Stimulated activated CD4-positive, alpha-beta T cell treated with anti-CD3 and anti-CD28 coated beads, TNF-alpha, amount 100 ng/mL, for 4 hours (primary cell): ENCODE measurements at regions not wholly inside any gene's neighbourhood (a gene's known extent, or its start where the extent isn't known, plus 50 kb on each side); places are given as distances from the start of the nearest gene placed in this dataset.
"Not testable (repeated sequence)": the region's sequence is repeated elsewhere in the genome, so short reads cannot be mapped to it uniquely, and the experiment has no call there.

Experiments
- DNase-seq, 3 experiments: peaks; one replicate each; pipeline ENCODE4 v3.0.0-alpha.2; 2020; ENCODE audit warnings: low read depth in 3 of 3

GRCh38 chr3:94500146-94500545 is 437.3 kb downstream of the NSUN3 start:
- DNase-seq = no peak

GRCh38 chr3:94507354-94507753 is 444.5 kb downstream of the NSUN3 start:
- DNase-seq = not testable (repeated sequence)

- no peak for DNase-seq
These were observed 450.0 kb downstream of the NSUN3 start for GRCh38 chr3:94512876-94513275.

DNA sequence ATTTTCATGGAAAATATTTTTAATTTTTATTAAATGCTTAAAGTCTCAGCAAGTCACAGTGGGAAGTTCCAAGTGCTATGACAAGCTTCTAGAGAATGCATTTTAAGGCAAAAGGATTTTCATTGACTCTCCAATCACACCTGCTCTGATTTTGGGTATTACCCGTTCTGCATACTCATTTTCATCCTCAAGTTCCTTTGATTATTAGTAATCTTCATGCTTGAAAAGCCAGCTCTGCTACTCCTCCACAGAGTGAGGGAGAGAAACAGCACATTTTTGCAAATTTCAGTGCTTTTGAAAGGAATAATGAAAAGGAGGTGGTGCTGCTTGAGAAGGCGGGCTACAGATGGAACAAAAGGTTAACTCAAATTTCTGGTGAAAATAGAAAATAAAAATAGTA is 450.7 kb downstream of the NSUN3 start:
- no peak for DNase-seq

GRCh38 chr3:94515983-94516382 is 453.1 kb downstream of the NSUN3 start:
- DNase-seq = no peak

- DNase-seq = no peak
These were observed 457.5 kb downstream of the NSUN3 start for GRCh38 chr3:94520364-94520763.

- no peak for DNase-seq
These were observed 459.6 kb downstream of the NSUN3 start for GRCh38 chr3:94522488-94522887.

GRCh38 chr3:94524102-94524919 is 461.4 kb downstream of the NSUN3 start:
- DNase-seq = no peak

DNA sequence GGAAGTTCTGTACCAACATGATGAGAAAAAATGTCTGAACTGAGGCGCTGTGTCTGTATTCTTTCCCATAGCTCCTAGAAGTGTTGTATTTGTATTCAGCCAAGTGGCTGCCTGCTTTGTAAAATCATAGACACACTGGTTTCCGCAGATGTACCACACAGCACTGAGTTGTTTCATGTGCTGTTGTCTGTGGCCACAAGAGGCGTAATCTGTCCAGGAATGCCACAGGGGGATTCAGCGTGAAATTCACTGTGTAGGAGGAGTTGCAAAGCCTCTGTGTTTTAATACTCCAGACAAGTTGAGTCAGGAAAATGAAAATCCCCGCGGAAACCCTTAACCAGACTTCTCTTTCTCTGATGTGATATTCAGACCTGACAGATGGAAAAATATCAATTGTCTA is 462.2 kb downstream of the NSUN3 start:
- no peak for DNase-seq

- DNase-seq = no peak
These were observed 467.0 kb downstream of the NSUN3 start for GRCh38 chr3:94529816-94530215.

GRCh38 chr3:94532951-94533350 is 470.1 kb downstream of the NSUN3 start:
- no peak for DNase-seq

GRCh38 chr3:94539937-94540336 is 477.1 kb downstream of the NSUN3 start:
- no peak for DNase-seq

DNA sequence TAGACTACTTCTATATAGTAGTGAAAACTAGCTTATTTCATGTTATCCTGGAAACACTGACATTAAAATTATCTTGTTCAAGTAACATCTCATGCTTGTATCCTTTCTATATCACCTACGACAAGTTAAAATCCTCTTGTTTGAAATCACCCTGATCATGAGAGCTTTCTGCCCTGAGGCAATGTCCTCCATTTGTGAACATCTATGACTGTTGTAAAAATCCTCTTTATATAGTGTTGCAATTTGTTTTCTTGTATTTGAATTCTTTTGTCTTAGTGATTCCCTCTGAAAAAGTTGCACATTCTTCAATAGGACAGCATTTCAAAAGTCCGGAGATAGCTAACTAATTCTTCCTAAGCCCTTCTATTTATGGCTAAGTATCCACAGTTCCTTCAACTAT is 480.3 kb downstream of the NSUN3 start:
- DNase-seq = no peak

DNA sequence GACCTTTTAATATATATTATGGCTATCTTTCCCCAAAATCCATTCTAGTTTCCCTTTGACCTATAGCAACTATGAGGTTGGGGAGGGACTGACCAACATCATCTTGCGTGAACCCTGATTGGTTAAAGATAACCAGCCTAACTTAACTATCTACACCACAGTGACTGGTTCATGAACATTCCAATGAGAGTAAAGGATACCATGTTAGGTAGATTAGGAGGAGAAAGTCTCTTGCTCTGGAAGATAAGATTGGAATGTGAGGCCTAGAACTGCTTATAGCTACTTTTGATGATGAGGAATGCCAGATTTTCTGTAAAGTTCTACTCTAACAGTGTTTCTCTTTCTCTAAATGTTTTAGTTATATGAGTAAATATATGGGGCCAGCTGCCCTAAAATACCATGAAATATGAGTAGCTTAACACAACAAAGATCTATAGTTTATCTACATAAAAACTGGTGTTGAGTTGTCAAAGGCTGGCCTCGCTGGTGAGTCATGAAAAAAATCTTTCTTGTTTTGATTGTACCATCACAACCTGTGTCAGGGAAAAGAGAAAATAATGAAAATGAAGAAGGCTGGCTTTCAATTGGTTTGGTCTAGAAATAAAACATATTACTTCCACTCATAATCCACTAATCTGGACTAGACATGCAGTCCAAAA is 481.4 kb downstream of the NSUN3 start:
- no peak for DNase-seq

GRCh38 chr3:94548581-94549316 is 485.9 kb downstream of the NSUN3 start:
- DNase-seq = no peak

GRCh38 chr3:94561094-94561493 is 498.2 kb downstream of the NSUN3 start:
- DNase-seq = no peak

DNA sequence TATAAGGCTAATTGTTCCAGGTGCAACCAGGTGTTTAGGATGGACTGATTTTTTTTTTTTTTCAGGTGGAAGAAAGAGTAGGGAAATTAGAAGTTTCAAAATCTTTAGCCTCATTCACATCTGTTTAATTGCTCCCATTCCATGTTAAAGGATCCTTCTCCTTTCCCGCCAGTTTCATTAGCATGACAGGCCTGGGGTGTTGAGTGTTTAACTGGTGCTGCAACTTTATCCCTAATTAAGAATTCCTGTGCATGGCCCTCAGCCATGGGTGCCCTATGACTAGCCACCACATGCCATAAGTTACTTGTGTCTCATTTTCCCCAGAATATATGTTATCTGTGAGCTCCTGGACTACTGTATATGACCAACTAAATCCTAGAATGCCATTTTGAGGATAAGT is 501.4 kb downstream of the NSUN3 start:
- DNase-seq = no peak

DNA sequence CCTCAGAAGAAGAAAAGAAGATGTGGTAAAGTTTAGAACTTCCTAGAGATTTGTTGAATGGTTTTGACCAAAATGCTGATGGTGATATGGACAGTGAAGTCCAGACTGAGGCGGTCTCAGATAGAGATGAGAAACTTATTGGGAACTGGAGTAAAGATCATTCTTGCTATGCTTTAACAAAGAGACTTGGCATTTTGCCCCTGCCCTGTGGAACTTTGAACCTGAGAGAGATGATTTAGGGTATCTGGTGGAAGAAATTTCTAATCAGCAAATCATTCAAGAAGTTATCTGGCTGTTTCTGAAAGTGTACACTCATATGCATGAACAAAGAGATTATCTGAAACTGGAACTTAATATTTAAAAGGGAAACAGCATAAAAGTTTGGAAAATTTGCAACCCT is 505.2 kb downstream of the NSUN3 start:
- DNase-seq = no peak

GRCh38 chr3:94573337-94573736 is 510.5 kb downstream of the NSUN3 start:
- no peak for DNase-seq

GRCh38 chr3:94587291-94587690 is 524.4 kb downstream of the NSUN3 start:
- no peak for DNase-seq

DNA sequence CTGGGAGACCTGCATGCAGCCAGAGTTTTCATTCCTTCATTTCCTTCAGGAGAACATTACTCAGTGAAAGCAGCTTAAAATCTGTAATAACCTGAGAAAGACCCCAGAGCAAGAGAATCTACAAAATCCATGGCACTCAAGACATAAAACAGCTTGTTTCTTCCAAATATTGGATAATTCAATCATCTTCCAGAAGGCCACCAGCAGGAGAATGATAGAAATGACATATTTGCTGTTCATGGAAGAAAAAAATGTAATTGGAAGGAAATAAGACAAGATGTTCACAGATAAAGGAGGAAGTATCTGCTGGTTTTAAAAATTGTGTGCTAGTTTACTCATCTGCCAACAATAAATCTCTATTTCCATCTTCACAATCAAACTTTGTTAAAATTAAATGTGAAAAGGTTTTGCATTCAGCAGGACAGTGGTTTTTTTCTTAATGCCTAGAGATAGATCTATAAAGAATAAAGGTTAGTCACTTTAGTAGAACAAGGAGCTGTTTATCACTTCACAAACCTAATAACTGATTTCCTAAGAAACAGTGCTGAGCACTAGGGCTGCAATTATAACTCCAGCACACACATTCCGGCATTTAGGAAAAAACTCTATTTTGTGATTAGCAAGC is 530.8 kb downstream of the NSUN3 start:
- no peak for DNase-seq

DNA sequence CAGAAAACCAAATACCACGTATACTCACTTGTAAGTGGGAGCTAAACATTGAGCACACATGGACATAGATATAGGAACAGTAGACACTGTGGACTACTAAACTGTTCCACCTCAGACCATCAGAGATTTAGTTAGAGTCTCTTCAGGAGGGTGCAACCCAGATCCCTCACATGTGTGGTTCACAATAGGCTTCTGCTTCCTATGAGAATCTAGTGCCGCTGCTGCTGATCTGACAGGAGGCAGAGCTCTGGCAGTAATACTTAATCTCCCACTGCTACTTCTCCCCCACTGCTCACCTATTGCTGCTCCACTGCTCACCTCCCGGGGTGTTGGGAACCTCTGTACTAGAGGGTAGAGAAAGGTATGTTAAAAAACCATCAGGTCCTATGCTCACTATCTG is 533.3 kb downstream of the NSUN3 start:
- DNase-seq = no peak
